Activated CD4-positive, alpha-beta T cell treated with anti-CD3 and anti-CD28 coated beads, Interleukin-2, amount 10 ng/mL, durations not matched to agents 24 days and 14 days (primary cell): ENCODE measurements at regions not wholly inside any gene's neighbourhood (a gene's known extent, or its start where the extent isn't known, plus 50 kb on each side); places are given as distances from the start of the nearest gene placed in this dataset.

Source experiments
- DNase-seq: peaks from one replicate; pipeline ENCODE4 v3.0.0; 2022
- H3K27ac Mint-ChIP-seq: one replicate; pipeline ENCODE4 v1.8.0; 2022; ENCODE audit warnings: mild to moderate bottlenecking, mixed read lengths
- H3K27me3 Mint-ChIP-seq: one replicate; pipeline ENCODE4 v1.8.0; 2022; ENCODE audit warnings: mixed read lengths
- H3K36me3 Mint-ChIP-seq: one replicate; pipeline ENCODE4 v1.8.0; 2022; ENCODE audit warnings: low read depth, mild to moderate bottlenecking, mixed read lengths
- H3K4me1 Mint-ChIP-seq: one replicate; pipeline ENCODE4 v1.8.0; 2021; ENCODE audit warnings: mixed read lengths
- H3K4me3 Mint-ChIP-seq: one replicate; pipeline ENCODE4 v1.8.0; 2022; ENCODE audit warnings: mild to moderate bottlenecking, moderate library complexity, mixed read lengths
- H3K9me3 Mint-ChIP-seq: one replicate; pipeline ENCODE4 v1.8.0; 2021; ENCODE audit warnings: mixed read lengths
- intact Hi-C: fragments of 100-400 bp; cut with micrococcal nuclease; formaldehyde crosslinking; loops from one replicate; pipeline ENCODE4 v1.15.1; 2023

GRCh38 chr13:63607153-63607552 lies 2191.5 kb upstream of the PCDH20 start:
- intact Hi-C loops = no loop called here
- no peaks in the 10 kb centered on the region for H3K27me3 Mint-ChIP-seq
- no peaks in the 10 kb centered on the region for H3K36me3 Mint-ChIP-seq
- H3K4me1 Mint-ChIP-seq = no peaks in the 10 kb centered on the region
- no peak overlapping the region for H3K27ac Mint-ChIP-seq
- DNase-seq = no peak
- no peak overlapping the region for H3K4me3 Mint-ChIP-seq
- H3K9me3 Mint-ChIP-seq = peaks cover 19% of the 10 kb centered on the region

- Mint-ChIP-seq H3K4me1 (no peaks in the 10 kb centered on the region), H3K4me3 (no peak overlapping the region), H3K36me3 (no peaks in the 10 kb centered on the region), H3K9me3 (peaks cover 22% of the 10 kb centered on the region), H3K27me3 (no peaks in the 10 kb centered on the region), H3K27ac (no peak overlapping the region)
- no peak for DNase-seq
- intact Hi-C loops = no loop called here
Measured at GRCh38 chr13:63605962-63606361, 2190.3 kb upstream of the PCDH20 start.

GRCh38 chr13:63605403-63605802 lies 2189.8 kb upstream of the PCDH20 start:
- Mint-ChIP-seq H3K9me3 (peaks cover 22% of the 10 kb centered on the region), H3K36me3 (no peaks in the 10 kb centered on the region), H3K4me1 (no peaks in the 10 kb centered on the region), H3K4me3 (no peak overlapping the region), H3K27ac (no peak overlapping the region), H3K27me3 (no peaks in the 10 kb centered on the region)
- intact Hi-C loops = no loop called here
- DNase-seq = no peak

- H3K4me3 Mint-ChIP-seq = no peak overlapping the region
- intact Hi-C loops = no loop called here
- H3K36me3 Mint-ChIP-seq = no peaks in the 10 kb centered on the region
- no peak overlapping the region for H3K27ac Mint-ChIP-seq
- DNase-seq = no peak
- H3K27me3 Mint-ChIP-seq = no peaks in the 10 kb centered on the region
- no peaks in the 10 kb centered on the region for H3K9me3 Mint-ChIP-seq
- no peaks in the 10 kb centered on the region for H3K4me1 Mint-ChIP-seq
Measured at GRCh38 chr13:63595811-63596210, 2180.2 kb upstream of the PCDH20 start.

GRCh38 chr13:63586467-63586866 lies 2170.8 kb upstream of the PCDH20 start:
- no peaks in the 10 kb centered on the region for H3K27me3 Mint-ChIP-seq

GRCh38 chr13:63578796-63579195 lies 2163.1 kb upstream of the PCDH20 start:
- no peaks in the 10 kb centered on the region for H3K4me1 Mint-ChIP-seq
- H3K27me3 Mint-ChIP-seq = no peaks in the 10 kb centered on the region
- no peak for DNase-seq
- intact Hi-C loops = no loop called here
- H3K9me3 Mint-ChIP-seq = peaks cover 15% of the 10 kb centered on the region
- no peak overlapping the region for H3K27ac Mint-ChIP-seq
- no peaks in the 10 kb centered on the region for H3K36me3 Mint-ChIP-seq
- H3K4me3 Mint-ChIP-seq = no peak overlapping the region

More at GRCh38 chr13:63586467-63586866, 2170.8 kb upstream of the PCDH20 start:
- H3K27ac Mint-ChIP-seq = no peak overlapping the region
- no peak for DNase-seq
- peaks cover 14% of the 10 kb centered on the region for H3K9me3 Mint-ChIP-seq
- H3K36me3 Mint-ChIP-seq = no peaks in the 10 kb centered on the region
- intact Hi-C loops = no loop called here
- no peaks in the 10 kb centered on the region for H3K4me1 Mint-ChIP-seq
- no peak overlapping the region for H3K4me3 Mint-ChIP-seq

GRCh38 chr13:63567031-63567430 lies 2151.4 kb upstream of the PCDH20 start:
- Mint-ChIP-seq H3K27me3 (no peaks in the 10 kb centered on the region), H3K4me1 (no peaks in the 10 kb centered on the region), H3K27ac (no peak overlapping the region), H3K4me3 (no peak overlapping the region), H3K36me3 (no peaks in the 10 kb centered on the region), H3K9me3 (no peaks in the 10 kb centered on the region)
- intact Hi-C loops = no loop called here
- DNase-seq = no peak

GRCh38 chr13:63554157-63554556 lies 2138.5 kb upstream of the PCDH20 start:
- H3K9me3 Mint-ChIP-seq = no peaks in the 10 kb centered on the region
- no peak overlapping the region for H3K4me3 Mint-ChIP-seq
- H3K36me3 Mint-ChIP-seq = no peaks in the 10 kb centered on the region
- no peak overlapping the region for H3K27ac Mint-ChIP-seq
- intact Hi-C loops = no loop called here
- DNase-seq = no peak
- no peaks in the 10 kb centered on the region for H3K27me3 Mint-ChIP-seq
- H3K4me1 Mint-ChIP-seq = no peaks in the 10 kb centered on the region

GRCh38 chr13:63551731-63552130 lies 2136.1 kb upstream of the PCDH20 start:
- no peak overlapping the region for H3K27ac Mint-ChIP-seq
- no peaks in the 10 kb centered on the region for H3K27me3 Mint-ChIP-seq
- no peaks in the 10 kb centered on the region for H3K9me3 Mint-ChIP-seq
- DNase-seq = no peak
- intact Hi-C loops = no loop called here
- H3K4me1 Mint-ChIP-seq = no peaks in the 10 kb centered on the region
- H3K36me3 Mint-ChIP-seq = no peaks in the 10 kb centered on the region
- no peak overlapping the region for H3K4me3 Mint-ChIP-seq

GRCh38 chr13:63546524-63546923 lies 2130.9 kb upstream of the PCDH20 start:
- Mint-ChIP-seq H3K27me3 (no peaks in the 10 kb centered on the region), H3K4me1 (no peaks in the 10 kb centered on the region), H3K27ac (no peak overlapping the region), H3K9me3 (peaks cover 6% of the 10 kb centered on the region), H3K4me3 (no peak overlapping the region), H3K36me3 (no peaks in the 10 kb centered on the region)
- intact Hi-C loops = no loop called here
- no peak for DNase-seq

- intact Hi-C loops = no loop called here
- H3K27me3 Mint-ChIP-seq = no peaks in the 10 kb centered on the region
- no peak for DNase-seq
- no peaks in the 10 kb centered on the region for H3K4me1 Mint-ChIP-seq
- H3K36me3 Mint-ChIP-seq = no peaks in the 10 kb centered on the region
- peaks cover 6% of the 10 kb centered on the region for H3K9me3 Mint-ChIP-seq
- no peak overlapping the region for H3K27ac Mint-ChIP-seq
- H3K4me3 Mint-ChIP-seq = no peak overlapping the region
Measured at GRCh38 chr13:63542770-63543169, 2127.1 kb upstream of the PCDH20 start.

GRCh38 chr13:63541336-63541735 lies 2125.7 kb upstream of the PCDH20 start:
- Mint-ChIP-seq H3K27me3 (no peaks in the 10 kb centered on the region), H3K27ac (no peak overlapping the region), H3K4me1 (no peaks in the 10 kb centered on the region), H3K36me3 (no peaks in the 10 kb centered on the region), H3K9me3 (peaks cover 6% of the 10 kb centered on the region), H3K4me3 (no peak overlapping the region)
- DNase-seq = no peak
- intact Hi-C loops = no loop called here

GRCh38 chr13:63540061-63540460 lies 2124.4 kb upstream of the PCDH20 start:
- H3K27me3 Mint-ChIP-seq = no peaks in the 10 kb centered on the region
- no peaks in the 10 kb centered on the region for H3K36me3 Mint-ChIP-seq
- peaks cover 3% of the 10 kb centered on the region for H3K9me3 Mint-ChIP-seq
- intact Hi-C loops = no loop called here
- no peak for DNase-seq
- no peaks in the 10 kb centered on the region for H3K4me1 Mint-ChIP-seq
- no peak overlapping the region for H3K27ac Mint-ChIP-seq
- no peak overlapping the region for H3K4me3 Mint-ChIP-seq

GRCh38 chr13:63517371-63517770 lies 2101.7 kb upstream of the PCDH20 start:
- no peak for DNase-seq
- Mint-ChIP-seq H3K36me3 (no peaks in the 10 kb centered on the region), H3K4me1 (no peaks in the 10 kb centered on the region), H3K27ac (no peak overlapping the region), H3K27me3 (no peaks in the 10 kb centered on the region), H3K4me3 (no peak overlapping the region), H3K9me3 (no peaks in the 10 kb centered on the region)
- intact Hi-C loops = no loop called here

GRCh38 chr13:63516124-63516523 lies 2100.5 kb upstream of the PCDH20 start:
- Mint-ChIP-seq H3K27ac (no peak overlapping the region), H3K9me3 (no peaks in the 10 kb centered on the region), H3K4me1 (no peaks in the 10 kb centered on the region), H3K4me3 (no peak overlapping the region), H3K36me3 (no peaks in the 10 kb centered on the region), H3K27me3 (no peaks in the 10 kb centered on the region)
- no peak for DNase-seq
- intact Hi-C loops = no loop called here
